ENCODE measurements at regions not wholly inside any gene's neighbourhood (a gene's known extent, or its start where the extent isn't known, plus 50 kb on each side); places are given as distances from the start of the nearest gene placed in this dataset.

DNA sequence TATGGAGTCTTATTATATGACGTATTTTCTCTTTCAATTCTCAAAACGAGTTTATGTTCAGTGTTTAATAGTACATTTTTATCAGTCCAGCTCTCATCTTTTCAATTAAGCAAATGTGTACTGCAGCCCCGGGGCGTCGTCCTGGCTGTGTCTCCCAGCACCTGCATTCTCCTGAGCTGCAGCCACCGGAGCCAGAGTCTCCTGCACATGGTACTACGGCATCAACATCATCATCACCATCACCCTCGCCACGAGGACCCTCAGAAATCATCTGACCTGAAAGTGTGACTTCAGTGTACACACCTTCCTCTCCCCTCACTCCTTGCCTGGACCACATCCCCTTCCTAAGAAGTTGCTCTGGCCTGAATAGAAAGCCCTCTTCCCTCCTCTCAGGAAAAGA lies 267.7 kb upstream of the ARID1B start:
- DNase-seq (ENCODE audit: missing footprints), result no peak
- intact Hi-C loops (cut with DNase I), result no loop called here
- ATAC-seq, result no peak

DNA sequence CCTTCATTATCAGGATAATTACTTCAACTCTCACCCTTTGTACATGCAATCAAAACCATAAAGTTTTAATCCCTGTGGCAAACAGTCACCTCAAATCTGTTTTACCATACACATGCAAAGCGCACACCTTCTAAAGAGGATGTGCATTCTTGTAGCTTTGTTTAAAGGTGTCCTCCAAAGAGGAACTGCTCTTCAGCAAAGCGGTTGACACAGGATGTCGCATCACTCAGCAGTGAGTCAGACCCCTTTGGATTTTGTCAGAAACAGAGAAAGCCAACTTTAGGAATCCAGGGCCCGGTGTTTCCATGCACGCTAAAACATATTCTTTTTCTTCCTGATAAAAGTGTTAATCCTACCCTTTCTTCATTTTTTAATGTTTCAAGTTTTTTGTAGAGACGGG lies 268.3 kb upstream of the ARID1B start:
- no peak for ATAC-seq
- intact Hi-C loops (cut with DNase I), result no loop called here

DNA sequence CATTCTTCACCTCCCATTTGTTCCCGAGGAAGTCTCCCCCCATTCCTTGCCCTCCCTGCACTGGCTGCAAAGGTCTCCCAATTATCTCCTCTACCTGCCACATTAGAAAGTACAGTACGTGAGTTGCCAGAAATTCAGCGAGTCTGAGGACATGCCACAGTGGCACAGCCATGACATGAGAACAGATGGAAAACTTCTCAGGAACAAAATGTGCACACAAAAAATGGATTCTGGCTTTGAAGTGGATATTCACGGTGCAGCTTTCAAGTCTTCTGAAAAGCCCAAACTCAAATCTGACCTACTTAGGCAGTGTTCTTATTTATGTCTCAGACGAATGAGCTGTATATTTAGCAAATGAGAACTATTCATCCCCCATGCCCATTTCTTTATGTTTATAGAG lies 269.1 kb upstream of the ARID1B start:
- ATAC-seq, result no peak
- intact Hi-C loops (cut with DNase I), result no loop called here
- no peak for DNase-seq (ENCODE audit: missing footprints)

More for the DNA sequence above, 268.3 kb upstream of the ARID1B start:
- DNase-seq (ENCODE audit: missing footprints), result no peak

DNA sequence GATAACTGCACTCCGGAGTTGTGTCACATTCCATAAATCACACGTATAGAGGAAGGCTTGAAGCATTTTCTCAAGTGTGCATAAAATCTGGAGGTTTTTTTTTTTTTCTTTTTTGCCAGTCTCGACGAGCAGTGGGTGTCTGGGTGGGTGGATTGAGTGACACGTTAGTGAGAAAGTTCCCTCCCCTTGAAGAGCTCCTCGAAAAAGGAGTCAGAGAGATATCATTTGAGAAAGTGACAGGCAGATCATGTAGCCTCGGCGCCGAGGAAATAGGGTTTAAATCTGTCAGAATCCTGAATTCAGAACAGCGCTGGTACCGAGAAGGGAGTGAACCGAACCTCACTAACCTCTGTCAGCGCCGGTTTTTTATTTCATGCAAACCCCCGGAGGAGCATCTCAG lies 269.5 kb upstream of the ARID1B start:
- ATAC-seq, result no peak
- no peak for DNase-seq (ENCODE audit: missing footprints)
- intact Hi-C loops (cut with DNase I), result no loop called here

DNA sequence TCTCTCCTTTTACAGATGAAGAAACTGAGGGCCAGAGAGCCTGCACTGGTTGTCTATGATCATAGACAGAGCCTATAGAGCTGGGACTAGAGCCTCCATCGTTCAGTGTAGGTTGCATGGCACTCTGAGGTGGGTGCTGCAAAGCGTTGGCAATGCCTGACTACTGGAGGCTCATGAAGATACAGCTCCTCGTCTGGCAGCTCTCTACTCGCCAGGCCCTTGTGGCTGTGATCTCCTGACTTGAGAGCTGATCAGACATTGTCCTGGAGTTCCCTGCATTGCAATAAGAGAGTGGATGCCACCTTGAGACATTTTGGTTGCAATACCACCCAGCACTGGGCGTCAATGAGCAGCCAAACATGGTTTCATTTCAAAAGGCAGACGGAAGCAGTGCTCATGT lies 270.1 kb upstream of the ARID1B start:
- no peak for ATAC-seq
- intact Hi-C loops (cut with DNase I), result no loop called here
- DNase-seq (ENCODE audit: missing footprints), result no peak

DNA sequence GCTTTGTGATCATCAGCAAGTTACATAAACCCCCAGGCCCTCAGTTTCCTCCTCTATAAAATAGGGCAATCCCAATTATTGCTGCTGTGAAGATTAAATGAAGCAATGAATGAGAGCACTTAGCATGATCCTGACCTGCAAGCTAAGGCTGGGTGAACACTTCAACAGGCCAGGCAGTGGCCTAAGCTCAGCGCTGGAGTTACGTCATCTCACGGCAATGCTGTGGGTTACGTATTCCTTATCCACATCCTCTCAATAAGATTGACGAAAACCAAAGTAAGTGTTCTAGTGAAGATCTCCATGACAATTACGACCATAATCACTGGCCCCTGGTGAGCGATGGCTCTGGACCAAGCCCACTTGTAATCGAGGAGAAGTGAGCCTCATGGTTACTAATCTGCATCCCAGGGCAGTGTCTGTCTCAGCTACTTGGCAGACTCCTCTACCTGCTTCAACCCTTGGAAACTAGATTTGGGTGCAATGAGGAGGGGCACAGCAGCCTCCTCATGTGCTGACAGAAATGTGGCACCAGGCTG lies 274.1 kb upstream of the ARID1B start:
- intact Hi-C loops (cut with DNase I), result no loop called here
- no peak for ATAC-seq
- no peak for DNase-seq (ENCODE audit: missing footprints)

DNA sequence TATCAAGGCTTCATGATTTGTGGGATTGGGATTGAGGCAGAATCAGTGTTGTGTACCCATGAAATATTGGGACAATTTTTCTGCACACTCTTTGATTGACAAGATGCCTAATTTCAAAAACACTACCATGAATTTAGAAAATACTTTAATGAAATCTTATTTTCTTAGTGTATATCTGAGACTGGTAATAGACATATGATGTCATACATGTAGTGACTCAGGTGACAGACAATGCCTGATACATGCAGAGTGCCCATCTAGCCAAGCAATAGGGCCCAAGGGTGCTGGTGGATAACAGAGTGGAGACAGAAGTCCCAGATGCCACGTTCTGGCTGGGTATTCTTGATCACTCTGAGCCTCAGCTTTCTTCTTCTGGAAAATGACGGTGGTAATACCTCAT lies 279.6 kb upstream of the ARID1B start:
- no peak for ATAC-seq
- no peak for DNase-seq (ENCODE audit: missing footprints)
- intact Hi-C loops (cut with DNase I), result no loop called here

DNA sequence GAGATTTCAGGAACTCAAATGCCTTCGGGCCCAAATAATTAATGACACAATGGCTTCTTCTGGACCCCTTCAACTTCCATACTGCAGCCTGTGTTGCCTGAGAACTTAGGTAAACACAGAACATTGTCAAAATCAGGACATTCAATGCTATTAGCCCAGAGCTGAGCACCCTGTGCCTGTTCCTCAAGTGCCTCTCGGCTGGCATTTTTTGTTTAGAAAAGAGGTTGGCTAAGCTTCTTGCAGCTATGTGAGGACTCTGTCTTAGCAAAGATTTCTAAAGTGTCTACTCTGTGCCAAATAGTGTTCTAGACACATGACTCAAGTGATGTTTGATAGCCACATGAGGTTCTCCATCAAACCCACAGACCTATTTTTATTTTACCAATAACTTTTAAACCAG lies 289.3 kb upstream of the ARID1B start:
- intact Hi-C loops (cut with DNase I), result no loop called here
- DNase-seq (ENCODE audit: missing footprints), result no peak
- no peak for ATAC-seq

DNA sequence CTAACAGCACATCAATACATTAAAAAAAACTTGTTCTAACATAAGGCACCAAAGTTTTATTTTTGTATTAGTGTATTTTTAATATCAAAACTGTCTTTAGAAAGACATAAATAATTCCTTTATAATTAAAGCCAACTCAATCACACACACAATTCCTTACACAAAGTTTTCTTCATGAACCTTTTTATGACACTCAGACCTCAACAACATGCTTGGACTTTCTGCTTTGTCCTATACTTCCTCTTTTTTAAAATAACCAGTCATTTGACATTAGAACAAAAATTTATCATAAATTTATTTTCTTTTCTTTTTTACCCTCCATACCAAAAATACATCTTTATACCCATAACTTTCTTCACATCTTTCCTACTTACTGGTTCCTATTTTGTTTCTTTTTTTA lies 292.0 kb upstream of the ARID1B start:
- intact Hi-C loops (cut with DNase I), result no loop called here
- no peak for ATAC-seq
- no peak for DNase-seq (ENCODE audit: missing footprints)

DNA sequence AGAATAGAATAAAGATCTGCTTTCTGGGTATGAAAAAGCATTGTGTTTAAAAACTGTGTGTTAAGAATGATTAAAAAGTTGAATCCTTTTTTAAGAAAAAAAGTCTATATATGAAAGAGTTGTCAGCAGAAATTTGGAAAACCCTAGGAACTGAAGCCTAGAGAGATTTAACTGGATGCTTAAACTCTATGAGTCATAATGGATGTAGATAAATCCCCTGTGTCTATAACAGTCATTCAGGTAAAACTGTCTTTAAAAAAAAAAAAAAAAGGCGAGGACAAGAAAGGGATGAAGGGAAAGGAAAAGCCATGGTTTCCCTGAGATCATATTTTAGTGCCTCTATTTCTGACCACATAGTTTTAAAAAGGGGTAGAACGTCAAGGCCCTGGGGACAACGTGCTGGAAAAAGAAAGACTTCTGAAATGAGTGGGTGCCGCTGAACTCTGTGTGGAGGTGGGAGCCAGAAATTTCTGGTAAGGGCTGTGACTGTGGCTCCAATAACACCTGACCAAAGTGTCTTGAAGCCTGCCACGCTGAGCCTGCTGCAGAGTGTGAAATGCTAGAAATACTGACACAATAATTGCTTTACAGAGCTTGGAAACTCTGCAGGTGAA lies 302.6 kb upstream of the ARID1B start:
- intact Hi-C loops (cut with DNase I), result no loop called here
- DNase-seq (ENCODE audit: missing footprints) (no peak), ATAC-seq (no peak)

DNA sequence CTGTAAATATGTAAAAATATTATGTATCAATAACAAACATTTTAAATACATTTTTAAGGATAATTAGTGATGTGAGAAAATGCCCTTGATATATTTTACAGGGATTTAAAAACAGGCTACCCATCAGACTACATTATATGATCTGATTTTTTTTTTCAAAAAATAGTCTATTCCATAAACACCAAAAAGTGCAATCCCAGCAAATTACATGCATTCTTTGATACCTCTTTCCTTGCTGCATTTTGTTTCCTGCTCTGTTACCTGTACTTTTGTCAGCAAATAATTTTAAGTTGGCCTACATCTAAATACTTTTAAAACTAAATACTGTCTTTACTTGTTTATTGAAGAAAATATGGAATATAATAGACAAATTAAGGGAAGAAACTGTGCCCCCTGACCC lies 306.2 kb upstream of the ARID1B start:
- intact Hi-C loops (cut with DNase I), result no loop called here
- no peak for ATAC-seq

DNA sequence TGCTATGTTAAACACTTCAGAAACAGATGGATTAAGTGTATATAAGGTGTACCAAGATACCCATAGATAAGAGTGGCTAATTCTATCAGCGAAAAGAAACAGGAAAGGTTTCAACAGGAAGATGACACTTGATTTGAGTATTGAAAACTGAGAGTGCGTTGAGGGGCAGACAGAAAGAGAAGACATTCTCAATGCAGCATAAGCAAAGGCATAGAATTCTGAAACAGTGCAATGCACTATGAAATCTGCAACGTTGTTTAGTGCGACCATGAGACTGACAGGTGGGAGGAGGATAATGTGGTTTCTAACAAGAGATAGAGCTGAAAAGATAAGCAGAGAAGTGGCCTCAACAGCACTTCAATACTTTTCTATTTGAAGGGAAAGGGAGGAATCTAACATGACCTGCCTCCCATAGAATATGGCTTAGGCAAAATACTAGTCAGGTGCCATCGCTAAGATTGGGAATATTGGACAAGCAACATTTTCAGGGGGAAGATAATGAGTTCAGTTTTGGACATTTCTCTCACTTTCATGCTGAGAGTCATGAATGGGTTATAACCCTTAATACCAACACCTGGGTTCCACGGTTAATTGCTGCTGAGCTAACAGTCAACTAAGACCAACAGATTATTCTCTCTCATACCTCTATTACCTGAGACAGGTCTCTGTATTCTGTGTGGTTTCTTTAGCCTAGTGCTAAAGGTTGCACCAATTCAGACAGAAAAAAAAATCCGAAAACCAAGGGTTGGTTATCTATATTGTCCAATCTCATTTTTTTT lies 312.9 kb upstream of the ARID1B start:
- ATAC-seq, result no peak

More for the DNA sequence above, 306.2 kb upstream of the ARID1B start:
- no peak for DNase-seq (ENCODE audit: missing footprints)

DNA sequence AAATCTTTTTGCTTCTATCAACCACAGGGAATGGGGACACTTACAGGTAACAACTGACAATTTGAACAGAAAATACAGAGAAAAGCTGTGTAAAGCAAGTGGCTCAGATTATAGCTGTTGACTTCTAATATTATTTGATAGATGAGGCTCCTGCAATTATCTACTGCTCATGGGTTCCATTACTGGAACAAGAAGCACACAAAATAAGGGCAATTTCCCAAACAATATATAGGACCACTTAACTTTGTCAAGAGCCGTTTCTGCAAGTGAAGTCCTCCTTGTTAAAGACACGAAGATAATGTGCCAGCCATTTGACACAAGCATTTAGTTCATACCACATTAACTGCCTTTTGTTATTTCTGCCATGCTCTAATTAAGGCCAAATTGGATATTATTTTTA lies 315.5 kb upstream of the ARID1B start:
- intact Hi-C loops (cut with DNase I), result no loop called here
- ATAC-seq, result no peak
- no peak for DNase-seq (ENCODE audit: missing footprints)

More for the DNA sequence above, 312.9 kb upstream of the ARID1B start:
- intact Hi-C loops (cut with DNase I), result no loop called here
- no peak for DNase-seq (ENCODE audit: missing footprints)

DNA sequence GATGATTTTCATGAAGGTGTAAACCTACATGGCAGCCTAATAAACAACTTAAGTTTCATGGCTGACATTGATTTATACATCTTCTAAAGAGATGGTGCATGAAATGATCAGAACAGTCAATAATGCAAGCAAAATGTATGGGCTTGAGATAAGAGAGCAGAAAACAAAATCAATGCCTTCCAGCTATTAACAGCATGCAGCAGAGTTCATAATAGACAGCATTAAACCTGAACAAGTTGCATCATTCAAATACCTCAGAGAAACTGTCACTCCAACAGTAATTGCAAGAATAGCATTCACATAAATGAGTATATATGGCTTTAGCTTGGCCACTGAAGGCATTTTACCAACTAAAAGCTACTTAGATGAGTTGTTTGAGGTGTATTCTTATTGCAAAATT lies 319.6 kb upstream of the ARID1B start:
- intact Hi-C loops (cut with DNase I), result no loop called here
- DNase-seq (ENCODE audit: missing footprints) (no peak), ATAC-seq (no peak)

DNA sequence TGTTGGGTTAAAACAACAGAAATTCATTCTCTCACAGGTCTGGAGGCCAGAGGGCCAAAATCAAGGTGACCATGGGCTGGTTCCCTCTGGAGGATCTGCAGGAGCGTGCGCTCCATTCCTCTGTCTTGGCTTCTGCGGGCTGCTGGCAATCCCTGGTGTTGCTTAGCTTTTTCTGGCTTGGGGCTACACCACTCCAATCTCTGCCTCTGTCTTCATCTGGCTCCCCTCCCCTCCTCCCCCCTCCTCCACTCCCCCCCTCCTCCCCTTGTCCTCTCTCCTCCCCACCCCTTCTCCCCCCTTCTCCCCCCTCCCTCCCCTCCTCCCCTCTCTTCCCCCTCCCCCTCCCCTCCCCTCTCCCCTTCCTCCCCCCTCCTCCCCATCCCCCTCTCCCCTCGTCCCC lies 321.3 kb upstream of the ARID1B start:
- ATAC-seq (no peak), DNase-seq (ENCODE audit: missing footprints) (no peak)
- intact Hi-C loops (cut with DNase I), result no loop called here

DNA sequence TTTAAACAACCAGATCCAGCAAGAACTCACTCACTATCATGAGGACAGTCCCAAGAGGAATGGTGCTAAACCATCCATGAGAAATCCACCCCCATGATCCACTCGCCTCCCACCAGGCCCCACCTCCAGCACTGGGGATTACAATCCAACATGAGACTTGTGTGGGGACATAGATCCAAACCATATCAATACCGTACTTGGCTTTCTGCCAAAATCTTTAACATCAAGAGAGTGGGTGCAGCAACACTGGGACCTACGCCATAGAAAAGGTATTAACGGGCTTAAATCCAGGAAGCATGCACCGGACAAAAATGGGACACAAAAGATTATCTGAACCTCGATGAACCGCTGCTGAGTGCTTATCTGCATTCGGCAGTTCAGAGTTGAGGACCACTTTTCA lies 322.3 kb upstream of the ARID1B start:
- intact Hi-C loops (cut with DNase I), result no loop called here
- DNase-seq (ENCODE audit: missing footprints) (no peak), ATAC-seq (no peak)

DNA sequence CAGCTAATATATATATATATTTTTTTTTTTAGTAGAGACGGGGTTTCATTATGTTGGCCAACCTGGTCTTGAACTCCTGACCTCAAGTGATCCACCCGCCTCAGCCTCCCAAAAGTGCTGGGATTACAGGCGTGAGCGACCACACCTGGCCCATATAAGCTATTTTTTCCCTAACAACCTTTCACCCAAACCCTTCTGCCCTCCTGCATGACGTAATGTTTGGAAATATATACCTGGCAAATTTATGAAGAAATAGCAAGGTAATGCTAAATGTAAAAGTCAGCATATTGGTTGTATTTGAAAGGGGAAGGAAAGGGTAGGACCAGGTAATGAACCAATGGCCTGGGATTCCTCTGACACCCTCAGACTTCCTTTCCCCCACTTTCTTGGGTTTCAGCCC lies 325.5 kb upstream of the ARID1B start:
- intact Hi-C loops (cut with DNase I), result no loop called here
- DNase-seq (ENCODE audit: missing footprints), result no peak

DNA sequence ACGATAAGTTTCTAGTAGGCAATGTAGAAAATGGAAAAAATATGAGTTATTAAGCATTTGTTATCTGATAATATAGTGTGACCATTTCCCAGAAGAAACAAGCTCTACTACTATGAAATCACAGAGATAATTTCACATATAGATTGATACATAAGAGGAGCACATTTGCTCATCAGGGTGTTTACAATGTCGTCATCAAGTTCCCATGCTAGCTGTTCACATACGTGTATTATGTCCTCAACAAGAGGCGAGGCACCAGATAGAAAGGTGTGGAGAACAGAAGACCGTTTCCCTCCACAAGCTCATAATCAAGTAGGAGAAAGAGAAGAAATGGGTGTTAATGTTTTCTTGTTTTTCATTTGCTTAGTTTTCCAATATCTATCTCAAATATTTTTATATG lies 326.1 kb upstream of the ARID1B start:
- no peak for DNase-seq (ENCODE audit: missing footprints)
- intact Hi-C loops (cut with DNase I), result no loop called here
- ATAC-seq, result no peak

More for the DNA sequence above, 325.5 kb upstream of the ARID1B start:
- no peak for ATAC-seq

DNA sequence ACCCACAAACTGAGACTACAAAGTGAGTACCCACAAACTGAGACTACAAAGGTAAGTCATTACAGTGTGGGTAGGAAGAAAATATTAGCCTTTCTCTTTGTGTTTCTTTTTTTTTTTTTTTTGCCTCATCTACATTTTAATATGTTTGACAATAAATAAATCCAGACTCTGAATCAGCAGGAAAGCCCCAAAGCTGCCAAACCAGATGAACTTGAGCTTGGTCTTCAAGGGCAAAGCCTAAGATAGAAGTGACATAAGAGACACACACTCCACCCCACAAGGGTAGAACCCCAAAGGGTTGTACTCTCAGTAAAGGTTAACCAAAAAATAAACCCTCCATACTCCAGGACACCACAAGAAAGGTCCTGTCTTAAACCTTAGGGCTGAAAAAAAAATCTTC lies 326.8 kb upstream of the ARID1B start:
- intact Hi-C loops (cut with DNase I), result no loop called here

DNA sequence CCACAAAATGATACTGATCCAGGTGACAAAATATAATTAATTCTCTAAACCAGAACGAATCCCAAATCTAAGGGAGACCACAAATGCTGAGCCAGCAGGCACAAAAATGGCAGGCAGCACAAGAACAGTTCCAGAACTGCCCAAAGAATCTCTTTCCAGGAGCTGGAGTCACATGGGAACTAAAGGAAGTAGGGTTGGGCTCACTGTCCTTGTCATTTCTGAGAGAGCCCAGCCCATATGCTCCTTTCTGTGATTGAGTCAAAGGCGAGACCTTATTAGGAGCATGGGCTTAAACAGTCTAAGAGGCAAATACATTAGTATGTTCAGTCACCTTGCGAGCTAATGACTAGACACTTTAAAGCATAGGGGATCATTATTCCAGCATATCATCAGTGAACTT lies 327.6 kb upstream of the ARID1B start:
- no peak for ATAC-seq
- intact Hi-C loops (cut with DNase I), result no loop called here
- DNase-seq (ENCODE audit: missing footprints), result no peak

More for the DNA sequence above, 326.8 kb upstream of the ARID1B start:
- DNase-seq (ENCODE audit: missing footprints), result no peak
- ATAC-seq, result no peak

DNA sequence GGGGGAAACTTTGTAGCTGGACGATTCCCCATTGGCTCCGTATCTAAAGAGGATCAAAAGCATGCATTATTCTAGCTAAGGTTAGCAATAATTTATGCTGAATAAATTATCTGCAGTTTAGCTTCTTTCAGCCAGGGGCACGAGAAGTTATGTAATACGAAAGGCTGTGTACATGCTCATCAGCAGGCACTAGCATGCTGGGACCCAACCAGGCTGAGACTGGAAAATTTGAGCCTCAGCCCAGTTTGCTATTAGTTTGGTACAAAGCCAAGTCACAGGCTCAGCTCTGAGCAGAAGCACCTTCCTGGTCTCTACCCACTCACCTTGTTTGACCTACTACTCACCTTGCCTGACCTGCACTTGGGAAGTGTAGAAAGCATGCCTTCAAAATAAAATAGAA lies 328.1 kb upstream of the ARID1B start:
- intact Hi-C loops (cut with DNase I), result no loop called here
- no peak for DNase-seq (ENCODE audit: missing footprints)
- peak; percentile 72 for ATAC-seq

Measured in Right ventricle myocardium inferior (tissue), 1 donor.